Breast epithelium (tissue), 3 donors: ENCODE measurements at regions not wholly inside any gene's neighbourhood (a gene's known extent, or its start where the extent isn't known, plus 50 kb on each side); places are given as distances from the start of the nearest gene placed in this dataset.

Experiments used
- CTCF ChIP-seq, 3 donors: fragments of 450-650 bp; IDR thresholded peaks; one replicate each; pipeline ENCODE4 v1.5.1; 2016 to 2017; ENCODE audit warnings: antibody characterized with exemption in 3 of 3, mild to moderate bottlenecking in 3 of 3, moderate library complexity in 3 of 3
- POLR2A ChIP-seq: fragments of 450-650 bp; IDR thresholded peaks from one replicate; pipeline ENCODE4 v1.6.1; 2016; ENCODE audit warnings: antibody characterized with exemption, mild to moderate bottlenecking, moderate library complexity
- POLR2AphosphoS5 ChIP-seq, 3 donors: sonication (generic); formaldehyde crosslinking; IDR thresholded peaks; one replicate each; pipeline ENCODE4 v1.6.1; 2017; ENCODE audit warnings: antibody characterized with exemption in 3 of 3

DNA sequence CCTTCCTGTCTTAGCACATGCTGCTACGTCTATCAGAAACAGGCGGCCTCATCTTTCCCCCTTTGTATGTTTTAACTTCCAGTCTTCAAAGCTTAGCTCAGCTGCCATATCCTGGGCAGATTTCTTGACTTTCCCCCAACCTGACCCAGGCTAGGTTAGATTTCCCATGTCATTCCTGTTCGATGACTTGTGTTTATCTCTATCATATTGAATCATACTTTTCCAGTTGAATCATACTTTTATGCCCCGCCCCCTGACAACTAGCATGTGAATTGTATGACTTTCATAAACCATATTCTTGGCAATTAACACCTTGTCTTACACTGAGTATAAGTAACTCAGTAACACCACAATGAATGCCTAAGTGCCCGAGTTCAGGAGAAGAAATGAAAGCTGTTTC is 128.3 kb downstream of the CYRIA start:
- TF ChIP-seq CTCF (IDR thresholded peaks at IDR 0.05) (no peak), POLR2AphosphoS5 (IDR thresholded peaks at IDR 0.05) (no peak), POLR2A (no peak)
